A549 (cell line): ENCODE measurements at regions not wholly inside any gene's neighbourhood (a gene's known extent, or its start where the extent isn't known, plus 50 kb on each side); places are given as distances from the start of the nearest gene placed in this dataset.

Source experiments
- ATAC-seq, 2 experiments: fragments of 200-7000 bp in 1 of 2; fragments of >200 bp in 1 of 2; cut with Nextera tagmentation in 1 of 2; cut with Tn5 transposase in 1 of 2; 3 replicates each; pipeline versions ENCODE4 v1.8.0 to v1.9.1; 2018 to 2020; ENCODE audit warnings: mild to moderate bottlenecking in 1 of 2, moderate library complexity in 1 of 2
- CTCF ChIA-PET: fragments of 300-600 bp; sonication (Branson Sonifier 250); formaldehyde crosslinking; extraction: SDS; loops from one replicate; lab custom pipeline; 2021; ENCODE audit warnings: antibody characterized with exemption, inconsistent platforms; lab: Yijun Ruan, JAX
- POLR2A ChIA-PET: fragments of 350-600 bp; formaldehyde crosslinking; extraction: SDS; loops from one replicate; lab custom pipeline; 2021; ENCODE audit warnings: antibody characterized with exemption, inconsistent platforms; lab: Yijun Ruan, JAX
- DNase-seq, 2 experiments: peaks; one replicate each; pipeline versions ENCODE4 v3.0.0 to v3.0.0-alpha.2; 2011 to 2016; ENCODE audit warnings: low read depth in 1 of 2, low spot score in 1 of 2
- FAIRE-seq: peaks from 2 replicates; lab custom pipeline; 2011; peaks lifted over from hg19 to GRCh38; lab: Jason Lieb, UNC
- H3K27ac ChIP-seq, 2 experiments: fragments of >200 bp; sonication (Bioruptor Twin); formaldehyde crosslinking; 3 replicates each; pipeline ENCODE4 v1.5.1; 2016 to 2017
- H3K4me1 ChIP-seq: fragments of >200 bp; sonication (Bioruptor Twin); formaldehyde crosslinking; 3 replicates; pipeline ENCODE4 v1.6.1; 2016
- H3K4me2 ChIP-seq: fragments of >200 bp; sonication (Bioruptor Twin); formaldehyde crosslinking; 3 replicates; pipeline ENCODE4 v1.6.1; 2016
- H3K4me3 ChIP-seq: fragments of >200 bp; sonication (Bioruptor Twin); formaldehyde crosslinking; 3 replicates; pipeline ENCODE4 v1.5.1; 2016
- H3K9me3 ChIP-seq: fragments of >200 bp; sonication (Bioruptor Twin); formaldehyde crosslinking; 3 replicates; pipeline ENCODE4 v1.6.1; 2016
- CBX8 ChIP-seq: fragments of 200-600 bp; sonication (generic); IDR thresholded peaks from 2 replicates; pipeline ENCODE4 v1.6.1; 2016
- CHD2 ChIP-seq: fragments of 150-350 bp; IDR thresholded peaks from 2 replicates; pipeline ENCODE4 v1.6.1; 2014; ENCODE audit warnings: low read length; ENCODE audit not compliant: partially characterized antibody
- CHD4 ChIP-seq: fragments of 200-600 bp; sonication (generic); IDR thresholded peaks from 2 replicates; pipeline ENCODE4 v1.6.1; 2016; ENCODE audit warnings: antibody characterized with exemption, mild to moderate bottlenecking, borderline replicate concordance
- EHF ChIP-seq: fragments of 250-450 bp; sonication (Bioruptor Pico); IDR thresholded peaks from 2 replicates; pipeline ENCODE4 v1.5.0; 2020; ENCODE audit warnings: mild to moderate bottlenecking
- EHMT2 ChIP-seq: fragments of 200-600 bp; sonication (generic); IDR thresholded peaks from 2 replicates; pipeline ENCODE4 v1.6.1; 2016; ENCODE audit warnings: antibody characterized with exemption, low read depth, mild to moderate bottlenecking, moderate library complexity
- FOSL2 ChIP-seq, 2 experiments: fragments of 450-650 bp in 1 of 2; fragments of >200 bp in 1 of 2; sonication (Bioruptor Twin) in 1 of 2; formaldehyde crosslinking; IDR thresholded peaks; 2 replicates each; pipeline versions ENCODE4 v1.5.0 to v1.6.1; 2016 to 2020; ENCODE audit warnings: mild to moderate bottlenecking in 1 of 2, moderate library complexity in 1 of 2
- FOXS1 ChIP-seq: fragments of 250-450 bp; sonication (Bioruptor Pico); IDR thresholded peaks from 2 replicates; pipeline ENCODE4 v1.5.0; 2020; ENCODE audit warnings: mild to moderate bottlenecking, moderate library complexity
- HDAC2 ChIP-seq: fragments of 200-600 bp; sonication (generic); IDR thresholded peaks from 2 replicates; pipeline ENCODE4 v1.6.1; 2016
- HEYL ChIP-seq: fragments of 250-450 bp; sonication (Bioruptor Pico); IDR thresholded peaks from 2 replicates; pipeline ENCODE4 v1.8.0; 2021; ENCODE audit warnings: mild to moderate bottlenecking, moderate library complexity
- JUN ChIP-seq, 2 experiments: fragments of >200 bp; sonication (Bioruptor Twin); formaldehyde crosslinking; IDR thresholded peaks; 2 replicates in 1 of 2; 3 replicates in 1 of 2; pipeline ENCODE4 v1.6.1; 2016 to 2017
- JUNB ChIP-seq: fragments of >200 bp; sonication (Bioruptor Twin); formaldehyde crosslinking; IDR thresholded peaks from 2 replicates; pipeline ENCODE4 v1.6.1; 2016
- KDM1A ChIP-seq: fragments of 200-600 bp; sonication (generic); IDR thresholded peaks from 2 replicates; pipeline ENCODE4 v1.6.1; 2016; ENCODE audit warnings: low read depth, mild to moderate bottlenecking
- MAFK ChIP-seq: fragments of 450-650 bp; IDR thresholded peaks from 2 replicates; pipeline ENCODE4 v1.6.1; 2014; ENCODE audit not compliant: partially characterized antibody
- MAX ChIP-seq: IDR thresholded peaks from 2 replicates; pipeline ENCODE4 v1.6.1; 2012
- NR3C1 ChIP-seq: fragments of >200 bp; sonication (Bioruptor Twin); formaldehyde crosslinking; IDR thresholded peaks from 3 replicates; pipeline ENCODE4 v1.6.1; 2017
- RFX5 ChIP-seq: fragments of 450-650 bp; IDR thresholded peaks from 2 replicates; pipeline ENCODE4 v1.7.1; 2014; ENCODE audit warnings: antibody characterized with exemption, mild to moderate bottlenecking, moderate library complexity
- SREBF2 ChIP-seq: fragments of 450-650 bp; IDR thresholded peaks from 2 replicates; pipeline ENCODE4 v1.6.1; 2014; ENCODE audit warnings: mild to moderate bottlenecking, moderate library complexity
- TFCP2L1 ChIP-seq: fragments of 250-450 bp; sonication (Bioruptor Pico); IDR thresholded peaks from 2 replicates; pipeline ENCODE4 v1.5.0; 2021; ENCODE audit warnings: mild to moderate bottlenecking
- ZFP36 ChIP-seq: fragments of 450-650 bp; IDR thresholded peaks from 2 replicates; pipeline ENCODE4 v1.6.1; 2014; ENCODE audit warnings: borderline replicate concordance; ENCODE audit not compliant: partially characterized antibody
- ZNF302 ChIP-seq: fragments of 250-450 bp; sonication (Bioruptor Pico); IDR thresholded peaks from 2 replicates; pipeline ENCODE4 v1.9.0; 2021; ENCODE audit warnings: inconsistent platforms, mild to moderate bottlenecking, moderate library complexity
- ZSCAN20 ChIP-seq: fragments of 250-450 bp; sonication (Bioruptor Pico); IDR thresholded peaks from 2 replicates; pipeline ENCODE4 v1.8.0; 2022; ENCODE audit warnings: mild to moderate bottlenecking, moderate library complexity
- WGBS: methylation state at CpG from one replicate; pipeline ENCODE4 v1.1.6; 2017; ENCODE audit errors: missing lambda C conversion rate; 5-methylcytosine and 5-hydroxymethylcytosine counted together
- TF ChIP-seq, protein P1 (sequence below): fragments of 450-650 bp; IDR thresholded peaks from 2 replicates; pipeline ENCODE4 v1.6.1; 2014; ENCODE audit warnings: antibody characterized with exemption
- TF ChIP-seq, protein P2 (sequence below): IDR thresholded peaks from 2 replicates; pipeline ENCODE4 v1.6.1; 2012; ENCODE audit warnings: low read depth, borderline replicate concordance

DNA sequence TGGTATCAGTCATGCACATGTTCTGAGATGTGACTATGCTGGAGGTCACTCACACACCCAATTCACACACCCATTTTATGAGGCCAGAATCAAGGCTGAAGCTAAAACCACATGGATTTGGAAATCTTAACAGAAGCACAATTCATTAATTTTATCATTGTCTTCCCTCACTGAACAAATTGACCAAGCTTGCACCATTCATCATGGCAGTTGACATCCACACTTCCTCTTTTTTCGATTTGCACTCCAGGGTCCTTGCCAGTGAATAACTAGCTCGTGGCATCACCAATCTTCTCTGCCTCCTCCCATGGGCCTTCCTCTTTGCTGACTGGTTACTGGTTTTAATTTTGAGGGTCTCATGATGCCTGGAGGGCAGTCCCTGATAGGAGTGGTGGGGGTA is 123.0 kb upstream of the ASIC2 start:
- H3K27ac ChIP-seq, result no peak overlapping the region
- ATAC-seq (no peak), DNase-seq (no peak), FAIRE-seq (no peak)
- ChIA-PET CTCF (interaction anchor here (0.6 to 1.8 kb wide), 2 partner anchors 10 to 455 kb away, joined by 3 to 4 read pairs; no protein-coding TSS in a partner anchor), POLR2A (no interaction called here)
- H3K4me3 ChIP-seq, result no peak overlapping the region
- no peaks in the 10 kb centered on the region; the same call in 2 of the 3 replicates for H3K9me3 ChIP-seq
- H3K4me1 ChIP-seq, result no peaks in the 10 kb centered on the region
- TF ChIP-seq CBX8, result no peak
- TF ChIP-seq ZSCAN20 (CRISPR knock-in tag), result no peak
- no peak for TF ChIP-seq JUNB
- TF ChIP-seq CHD4, result no peak
- TF ChIP-seq ZNF302, result no peak
- TF ChIP-seq HDAC2, result no peak
- no peak for TF ChIP-seq ZFP36
- no peak for TF ChIP-seq SREBF2
- TF ChIP-seq FOXS1 (CRISPR knock-in tag), result no peak
- TF ChIP-seq, protein P1, sequence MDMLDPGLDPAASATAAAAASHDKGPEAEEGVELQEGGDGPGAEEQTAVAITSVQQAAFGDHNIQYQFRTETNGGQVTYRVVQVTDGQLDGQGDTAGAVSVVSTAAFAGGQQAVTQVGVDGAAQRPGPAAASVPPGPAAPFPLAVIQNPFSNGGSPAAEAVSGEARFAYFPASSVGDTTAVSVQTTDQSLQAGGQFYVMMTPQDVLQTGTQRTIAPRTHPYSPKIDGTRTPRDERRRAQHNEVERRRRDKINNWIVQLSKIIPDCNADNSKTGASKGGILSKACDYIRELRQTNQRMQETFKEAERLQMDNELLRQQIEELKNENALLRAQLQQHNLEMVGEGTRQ, result no peak
- no peak for TF ChIP-seq MAFK
- no peak for TF ChIP-seq FOSL2 (IDR thresholded peaks at IDR 0.05)
- no peak for TF ChIP-seq FOSL2 (CRISPR knock-in tag; IDR thresholded peaks at IDR 0.05)
- TF ChIP-seq, protein P2, sequence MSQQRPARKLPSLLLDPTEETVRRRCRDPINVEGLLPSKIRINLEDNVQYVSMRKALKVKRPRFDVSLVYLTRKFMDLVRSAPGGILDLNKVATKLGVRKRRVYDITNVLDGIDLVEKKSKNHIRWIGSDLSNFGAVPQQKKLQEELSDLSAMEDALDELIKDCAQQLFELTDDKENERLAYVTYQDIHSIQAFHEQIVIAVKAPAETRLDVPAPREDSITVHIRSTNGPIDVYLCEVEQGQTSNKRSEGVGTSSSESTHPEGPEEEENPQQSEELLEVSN, result no peak
- WGBS, result 0% methylated on average over 2 of the region's 2 CpGs
- no peak overlapping the region for H3K4me2 ChIP-seq

DNA sequence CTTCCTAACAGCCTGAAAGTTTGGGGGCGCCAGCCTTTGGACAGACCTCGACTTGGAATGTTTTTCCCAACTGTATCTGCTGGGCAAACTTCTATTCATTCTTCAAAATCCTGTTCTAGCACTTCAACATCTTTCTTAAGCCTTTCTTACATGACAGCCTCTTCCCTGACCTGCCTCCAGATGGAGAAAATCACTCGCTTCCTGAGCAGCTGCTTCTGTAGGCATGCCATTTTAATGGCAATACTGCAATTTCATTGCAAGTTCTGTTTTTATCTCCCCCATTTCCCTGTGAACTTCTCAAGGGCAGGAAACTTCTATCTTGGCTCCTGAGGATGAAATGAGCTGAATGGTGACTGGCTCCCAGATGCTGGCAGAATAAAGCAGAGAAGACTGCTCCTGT is 128.8 kb upstream of the ASIC2 start:
- Histone ChIP-seq H3K9me3 (no peaks in the 10 kb centered on the region), H3K4me3 (no peak overlapping the region), H3K27ac (no peak overlapping the region), H3K4me2 (no peak overlapping the region), H3K4me1 (no peaks in the 10 kb centered on the region)
- ATAC-seq (no peak), FAIRE-seq (no peak), DNase-seq (no peak)
- TF ChIP-seq JUN (IDR thresholded peaks at IDR 0.05) (no peak), CHD4 (no peak)
- POLR2A ChIA-PET, result no interaction called here
- 6% methylated on average over 3 of the region's 3 CpGs for WGBS
- CTCF ChIA-PET, result no interaction called here

DNA sequence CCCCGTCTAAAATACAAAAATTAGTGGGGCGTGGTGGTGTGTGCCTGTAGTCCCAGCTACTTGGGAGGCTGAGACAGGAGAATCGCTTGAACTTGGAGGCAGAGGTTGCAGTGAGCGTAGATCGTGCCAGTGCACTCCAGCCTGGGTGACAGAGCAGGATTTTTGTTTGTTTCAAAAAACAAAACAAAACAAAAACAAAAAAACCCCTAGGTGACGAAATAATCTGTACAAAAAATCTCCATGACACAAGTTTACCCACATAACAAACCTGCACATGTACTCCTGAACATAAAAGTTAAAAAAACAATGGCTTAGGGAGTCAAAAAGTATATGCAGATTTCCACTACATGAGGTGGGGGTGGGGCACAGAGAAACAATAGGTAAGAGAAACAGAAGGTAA is 140.5 kb upstream of the ASIC2 start:
- no peak overlapping the region for H3K4me3 ChIP-seq
- TF ChIP-seq MAX (no peak), EHMT2 (no peak), EHF (CRISPR knock-in tag) (no peak), NR3C1 (no peak), CBX8 (no peak), JUNB (no peak), SREBF2 (no peak), KDM1A (no peak)
- TF ChIP-seq, all 56 proteins: peak for 0
- no peak overlapping the region for H3K4me2 ChIP-seq
- 4% methylated on average over 6 of the region's 6 CpGs for WGBS
- DNase-seq (no peak), ATAC-seq (no peak), FAIRE-seq (no peak)
- POLR2A ChIA-PET, result no interaction called here
- no peaks in the 10 kb centered on the region for H3K9me3 ChIP-seq
- CTCF ChIA-PET, result interaction anchor here (0.7 kb wide), 1 partner anchor 1319 kb away, joined by 3 read pairs; no protein-coding TSS in a partner anchor
- H3K4me1 ChIP-seq, result no peaks in the 10 kb centered on the region
- no peak overlapping the region for H3K27ac ChIP-seq

- H3K4me3 ChIP-seq, result no peak overlapping the region
- FAIRE-seq, result no peak
- CTCF ChIA-PET, result interaction anchor here (0.9 kb wide), 1 partner anchor 10 kb away, joined by 3 read pairs; no protein-coding TSS in a partner anchor
These were observed 141.7 kb upstream of the ASIC2 start for GRCh38 chr17:33434841-33435240.

More at GRCh38 chr17:33434841-33435240, 141.7 kb upstream of the ASIC2 start:
- no peak for TF ChIP-seq SREBF2
- TF ChIP-seq CHD2, result no peak
- TF ChIP-seq TFCP2L1, result no peak
- TF ChIP-seq HEYL (CRISPR knock-in tag), result no peak
- TF ChIP-seq RFX5, result no peak
- Histone ChIP-seq H3K4me2 (no peak overlapping the region), H3K27ac (no peak overlapping the region), H3K9me3 (no peaks in the 10 kb centered on the region), H3K4me1 (no peaks in the 10 kb centered on the region)
- ATAC-seq (no peak), DNase-seq (no peak)
- POLR2A ChIA-PET, result no interaction called here
